ENCODE measurements at regions not wholly inside any gene's neighbourhood (a gene's known extent, or its start where the extent isn't known, plus 50 kb on each side); places are given as distances from the start of the nearest gene placed in this dataset.

DNA sequence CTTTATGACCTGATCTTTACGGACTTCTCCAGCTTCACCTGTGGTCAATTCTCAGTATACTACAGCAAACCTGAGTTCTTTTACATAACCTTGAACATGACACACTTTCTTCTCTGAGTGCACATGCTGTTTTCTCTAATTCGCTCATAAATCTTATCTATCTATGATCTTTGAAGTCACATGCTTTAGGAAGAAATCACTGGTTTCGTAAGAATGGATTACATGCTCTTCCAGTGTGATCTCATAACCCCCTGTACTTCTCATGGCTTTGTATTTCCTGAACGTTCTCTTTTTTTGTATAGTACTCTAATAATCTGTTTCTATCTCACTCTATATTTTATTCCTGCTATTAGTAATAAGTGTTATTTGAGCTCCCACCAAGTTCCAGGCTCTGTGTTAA, 1165.2 kb downstream of the TBL1XR1 start:
- TF ChIP-seq POLR2AphosphoS5 (IDR thresholded peaks at IDR 0.05; ENCODE audit: low read depth) (no peak), GABPA (IDR thresholded peaks at IDR 0.05; ENCODE audit: low read depth) (no peak), SPI1 (IDR thresholded peaks at IDR 0.05; ENCODE audit: borderline replicate concordance, low read depth) (no peak)
- TF ChIP-seq, protein P1, sequence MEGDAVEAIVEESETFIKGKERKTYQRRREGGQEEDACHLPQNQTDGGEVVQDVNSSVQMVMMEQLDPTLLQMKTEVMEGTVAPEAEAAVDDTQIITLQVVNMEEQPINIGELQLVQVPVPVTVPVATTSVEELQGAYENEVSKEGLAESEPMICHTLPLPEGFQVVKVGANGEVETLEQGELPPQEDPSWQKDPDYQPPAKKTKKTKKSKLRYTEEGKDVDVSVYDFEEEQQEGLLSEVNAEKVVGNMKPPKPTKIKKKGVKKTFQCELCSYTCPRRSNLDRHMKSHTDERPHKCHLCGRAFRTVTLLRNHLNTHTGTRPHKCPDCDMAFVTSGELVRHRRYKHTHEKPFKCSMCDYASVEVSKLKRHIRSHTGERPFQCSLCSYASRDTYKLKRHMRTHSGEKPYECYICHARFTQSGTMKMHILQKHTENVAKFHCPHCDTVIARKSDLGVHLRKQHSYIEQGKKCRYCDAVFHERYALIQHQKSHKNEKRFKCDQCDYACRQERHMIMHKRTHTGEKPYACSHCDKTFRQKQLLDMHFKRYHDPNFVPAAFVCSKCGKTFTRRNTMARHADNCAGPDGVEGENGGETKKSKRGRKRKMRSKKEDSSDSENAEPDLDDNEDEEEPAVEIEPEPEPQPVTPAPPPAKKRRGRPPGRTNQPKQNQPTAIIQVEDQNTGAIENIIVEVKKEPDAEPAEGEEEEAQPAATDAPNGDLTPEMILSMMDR (IDR thresholded peaks at IDR 0.05; ENCODE audit: insufficient read depth, low read length) = no peak
- TF ChIP-seq, protein P2, sequence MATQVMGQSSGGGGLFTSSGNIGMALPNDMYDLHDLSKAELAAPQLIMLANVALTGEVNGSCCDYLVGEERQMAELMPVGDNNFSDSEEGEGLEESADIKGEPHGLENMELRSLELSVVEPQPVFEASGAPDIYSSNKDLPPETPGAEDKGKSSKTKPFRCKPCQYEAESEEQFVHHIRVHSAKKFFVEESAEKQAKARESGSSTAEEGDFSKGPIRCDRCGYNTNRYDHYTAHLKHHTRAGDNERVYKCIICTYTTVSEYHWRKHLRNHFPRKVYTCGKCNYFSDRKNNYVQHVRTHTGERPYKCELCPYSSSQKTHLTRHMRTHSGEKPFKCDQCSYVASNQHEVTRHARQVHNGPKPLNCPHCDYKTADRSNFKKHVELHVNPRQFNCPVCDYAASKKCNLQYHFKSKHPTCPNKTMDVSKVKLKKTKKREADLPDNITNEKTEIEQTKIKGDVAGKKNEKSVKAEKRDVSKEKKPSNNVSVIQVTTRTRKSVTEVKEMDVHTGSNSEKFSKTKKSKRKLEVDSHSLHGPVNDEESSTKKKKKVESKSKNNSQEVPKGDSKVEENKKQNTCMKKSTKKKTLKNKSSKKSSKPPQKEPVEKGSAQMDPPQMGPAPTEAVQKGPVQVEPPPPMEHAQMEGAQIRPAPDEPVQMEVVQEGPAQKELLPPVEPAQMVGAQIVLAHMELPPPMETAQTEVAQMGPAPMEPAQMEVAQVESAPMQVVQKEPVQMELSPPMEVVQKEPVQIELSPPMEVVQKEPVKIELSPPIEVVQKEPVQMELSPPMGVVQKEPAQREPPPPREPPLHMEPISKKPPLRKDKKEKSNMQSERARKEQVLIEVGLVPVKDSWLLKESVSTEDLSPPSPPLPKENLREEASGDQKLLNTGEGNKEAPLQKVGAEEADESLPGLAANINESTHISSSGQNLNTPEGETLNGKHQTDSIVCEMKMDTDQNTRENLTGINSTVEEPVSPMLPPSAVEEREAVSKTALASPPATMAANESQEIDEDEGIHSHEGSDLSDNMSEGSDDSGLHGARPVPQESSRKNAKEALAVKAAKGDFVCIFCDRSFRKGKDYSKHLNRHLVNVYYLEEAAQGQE (IDR thresholded peaks at IDR 0.05; ENCODE audit: insufficient replicate concordance, low read depth) = no peak
